ENCODE measurements at regions not wholly inside any gene's neighbourhood (a gene's known extent, or its start where the extent isn't known, plus 50 kb on each side); places are given as distances from the start of the nearest gene placed in this dataset.
"Not testable (repeated sequence)": the region's sequence is repeated elsewhere in the genome, so short reads cannot be mapped to it uniquely, and the experiment has no call there.

DNA sequence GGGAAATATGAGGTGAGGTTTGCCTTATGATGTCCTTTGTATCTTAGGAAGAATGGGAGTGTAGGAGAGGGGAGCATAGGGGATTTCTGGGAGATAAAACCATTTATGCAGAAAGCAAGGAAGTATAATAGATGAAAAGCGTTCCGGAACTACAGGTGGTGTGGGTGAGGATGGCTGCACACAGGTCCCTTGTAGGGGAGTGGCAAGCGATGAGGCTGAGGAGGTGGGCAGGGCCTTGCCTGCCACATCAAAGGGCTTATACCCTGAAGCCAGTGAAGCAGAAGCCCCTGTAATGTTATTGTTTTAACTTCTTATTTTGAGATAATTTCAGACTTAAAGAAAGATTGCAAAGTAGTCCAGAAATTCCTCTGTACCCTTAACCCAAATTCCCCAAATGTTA, 107.3 kb upstream of the IKBKE start:
- DNase-seq = not testable (repeated sequence)

DNA sequence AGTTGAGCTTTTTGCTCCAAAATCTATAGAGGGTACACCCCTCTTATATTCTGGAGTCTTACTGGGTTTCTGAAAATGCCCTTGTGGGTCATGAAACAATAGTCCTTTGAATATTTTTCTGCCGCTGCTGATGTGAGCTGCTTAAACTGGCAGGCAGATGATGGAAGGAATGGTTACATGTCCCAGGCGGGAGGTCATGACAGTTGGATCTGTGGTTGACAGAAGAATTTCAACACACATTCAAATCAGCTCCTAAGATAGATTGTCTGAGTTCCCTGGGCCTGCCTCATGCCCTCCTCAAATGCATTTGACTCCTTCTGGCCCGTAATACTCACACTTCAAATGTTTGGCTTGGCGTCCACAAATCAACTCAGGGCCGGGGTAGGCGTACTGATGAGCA, 105.0 kb upstream of the IKBKE start:
- not testable (repeated sequence) for DNase-seq

DNA sequence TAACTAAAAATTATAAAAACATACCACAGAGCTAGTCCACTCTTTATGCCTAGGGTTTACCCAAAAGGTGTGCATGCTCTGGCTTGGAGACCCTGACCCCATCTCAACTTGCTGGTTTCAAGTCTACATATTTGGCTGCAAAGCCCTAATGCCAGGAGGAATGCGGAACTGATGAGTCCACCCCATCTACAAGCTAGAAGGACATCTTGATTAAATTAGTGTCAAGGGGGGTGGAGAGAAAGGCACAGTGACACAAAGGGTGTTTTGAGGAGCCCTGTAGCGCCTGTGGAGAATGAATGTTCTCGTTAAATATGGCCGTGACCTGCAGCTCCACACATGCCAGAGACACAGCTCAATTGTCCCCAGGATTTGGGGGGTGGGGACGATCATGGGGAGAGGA, 104.1 kb upstream of the IKBKE start:
- peak; percentile 44 for DNase-seq

DNA sequence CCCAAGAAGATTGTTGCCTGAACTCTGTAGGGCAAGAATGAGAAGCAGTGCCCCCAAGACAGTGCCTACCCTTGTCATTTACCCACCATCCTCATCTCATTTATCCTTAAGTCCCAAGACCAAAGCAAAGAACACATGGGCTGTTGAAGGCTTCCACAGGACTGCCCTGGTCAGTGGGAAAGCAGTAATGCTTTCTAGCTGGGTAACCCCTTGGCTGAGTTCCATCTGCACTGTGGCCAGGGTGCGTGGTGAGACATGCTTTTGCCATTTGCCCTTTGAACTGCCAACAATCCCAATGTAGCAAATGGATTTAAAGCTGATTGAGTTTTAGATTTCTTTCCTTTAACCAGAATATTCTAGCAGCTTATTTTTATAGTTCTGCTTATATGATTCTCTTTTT, 103.5 kb upstream of the IKBKE start:
- DNase-seq = not testable (repeated sequence)

DNA sequence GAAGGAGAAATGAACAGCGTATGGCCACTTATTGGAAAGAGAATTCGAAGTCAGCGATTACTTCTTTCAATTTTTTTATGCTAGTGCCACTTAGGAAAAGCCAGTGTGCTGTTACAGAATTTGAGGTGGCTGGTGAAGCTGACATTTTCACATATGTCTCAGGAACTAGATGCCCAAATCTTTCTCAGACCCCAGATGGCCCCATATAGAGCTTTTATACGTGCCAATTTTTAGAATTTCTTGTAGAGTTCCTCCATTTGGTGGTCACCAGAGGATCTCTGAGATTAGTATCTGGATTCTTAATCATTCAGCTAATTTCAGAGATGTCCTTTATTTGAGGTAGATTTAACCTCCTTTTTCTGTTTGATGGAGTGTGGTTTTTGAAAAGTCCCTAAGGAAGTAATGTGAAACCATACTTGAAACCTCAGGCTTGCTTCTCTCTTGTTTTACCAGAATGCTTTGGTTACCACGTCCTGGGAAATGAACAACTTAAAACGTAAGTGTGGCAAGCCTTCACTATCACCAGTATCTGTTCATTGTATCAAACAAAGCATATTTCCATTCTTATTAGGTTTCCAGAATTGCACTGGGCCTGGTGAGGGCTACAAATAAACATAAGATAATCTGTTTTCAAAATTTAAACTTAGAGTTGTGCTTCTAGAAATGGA, 102.2 kb upstream of the IKBKE start:
- DNase-seq = not testable (repeated sequence)

DNA sequence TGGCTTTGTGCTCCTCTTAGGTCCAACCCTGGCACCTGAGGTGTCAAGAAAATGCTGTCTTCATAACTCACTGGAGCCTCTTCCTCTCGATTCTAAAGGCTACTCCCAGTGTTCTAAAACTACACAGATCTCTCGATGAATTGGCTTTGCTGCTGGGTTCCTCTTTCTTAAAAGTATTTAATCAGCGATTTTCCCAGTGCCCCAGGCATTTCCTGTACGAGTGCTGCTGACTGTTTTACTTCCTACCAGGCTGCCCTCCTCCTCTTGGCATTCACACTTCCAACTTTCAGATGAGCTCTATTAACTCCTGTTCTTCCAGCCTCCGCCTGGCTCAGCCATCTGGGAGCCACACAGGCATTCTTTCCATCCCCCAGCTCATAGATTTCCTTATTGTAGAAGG, 95.6 kb upstream of the IKBKE start:
- not testable (repeated sequence) for DNase-seq

DNA sequence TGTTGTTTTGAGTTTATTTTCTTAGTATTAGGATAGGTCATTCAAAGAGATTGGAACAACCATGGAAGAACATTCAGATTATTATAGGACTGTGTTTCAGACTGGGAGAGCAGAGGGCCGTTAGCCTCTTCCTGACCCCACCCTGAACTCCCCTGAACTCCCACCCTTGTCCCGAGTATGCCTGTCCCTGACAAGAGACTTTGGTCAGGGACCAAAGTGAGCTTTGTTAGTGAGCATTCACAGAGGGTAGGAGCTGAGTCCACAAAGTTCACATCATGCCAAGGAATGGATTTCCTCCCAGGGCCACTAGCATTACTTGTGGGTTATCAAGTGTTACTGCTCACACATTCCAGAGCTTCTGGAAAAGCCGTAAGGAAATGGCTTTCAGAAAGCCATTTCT, 94.7 kb upstream of the IKBKE start:
- not testable (repeated sequence) for DNase-seq

DNA sequence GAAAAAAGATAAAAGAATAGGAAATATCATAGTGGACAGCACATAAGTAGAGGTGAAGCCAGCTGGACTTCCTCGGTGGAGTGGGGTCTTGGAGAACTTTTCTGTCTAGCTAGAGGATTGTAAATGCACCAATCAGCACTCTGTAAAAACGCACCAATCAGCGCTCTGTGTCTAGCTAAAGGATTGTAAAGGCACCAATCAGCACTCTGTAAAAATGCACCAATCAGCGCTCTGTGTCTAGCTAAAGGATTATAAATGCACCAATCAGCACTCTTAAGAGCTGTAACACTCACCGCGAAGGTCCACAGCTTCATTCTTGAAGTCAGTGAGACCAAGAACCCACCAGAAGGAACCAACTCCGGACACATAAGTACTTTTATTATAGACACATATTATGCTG, 91.8 kb upstream of the IKBKE start:
- not testable (repeated sequence) for DNase-seq

DNA sequence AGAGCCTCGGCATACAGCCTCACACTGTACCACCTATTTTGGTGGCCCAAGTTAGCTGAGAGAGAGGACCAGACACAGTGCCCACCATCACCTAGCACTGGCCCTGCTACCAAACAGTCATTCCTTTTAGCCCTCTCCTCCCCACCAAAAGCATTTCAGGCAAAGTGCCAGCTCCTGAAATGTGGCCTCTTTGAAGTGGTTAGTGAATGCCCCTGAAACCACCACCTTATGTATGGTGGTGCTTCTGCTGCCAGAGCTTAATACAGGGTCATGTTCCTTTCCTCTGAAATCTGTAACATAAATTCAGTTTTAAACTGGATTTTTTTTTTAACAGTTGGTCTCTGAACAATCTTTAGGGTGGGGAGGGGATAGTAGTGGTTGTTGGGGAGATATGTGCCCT, 91.0 kb upstream of the IKBKE start:
- DNase-seq = not testable (repeated sequence)

DNA sequence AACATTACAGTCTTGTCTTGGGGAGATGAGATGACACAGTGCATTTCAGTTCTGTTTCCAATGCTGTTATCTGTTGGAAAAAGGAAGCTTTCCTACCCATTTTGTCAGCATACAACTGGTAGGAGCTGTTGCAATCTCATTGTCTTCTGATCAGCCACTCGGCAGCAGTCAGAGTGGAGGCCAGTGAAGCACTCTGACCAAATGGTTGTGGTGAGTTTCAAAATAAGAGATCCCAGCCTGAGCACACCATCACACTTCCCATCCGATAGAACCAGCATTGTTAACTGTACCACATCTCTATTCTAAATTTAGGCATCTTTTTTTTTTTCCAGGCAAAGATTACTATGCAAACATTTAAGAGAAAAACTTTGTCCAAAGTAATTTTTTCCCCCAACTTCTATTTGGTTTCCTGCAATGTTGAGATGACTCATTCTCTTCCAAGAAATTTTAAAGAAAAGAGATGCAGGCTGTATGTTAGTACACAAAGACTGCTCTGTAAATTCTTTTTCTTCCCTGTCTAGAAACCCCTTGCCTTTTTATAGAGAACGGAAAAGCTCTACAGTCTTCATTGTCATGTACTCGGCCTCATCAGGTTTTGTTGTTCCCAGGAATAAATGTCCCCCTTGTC, 90.0 kb upstream of the IKBKE start:
- DNase-seq = not testable (repeated sequence)

DNA sequence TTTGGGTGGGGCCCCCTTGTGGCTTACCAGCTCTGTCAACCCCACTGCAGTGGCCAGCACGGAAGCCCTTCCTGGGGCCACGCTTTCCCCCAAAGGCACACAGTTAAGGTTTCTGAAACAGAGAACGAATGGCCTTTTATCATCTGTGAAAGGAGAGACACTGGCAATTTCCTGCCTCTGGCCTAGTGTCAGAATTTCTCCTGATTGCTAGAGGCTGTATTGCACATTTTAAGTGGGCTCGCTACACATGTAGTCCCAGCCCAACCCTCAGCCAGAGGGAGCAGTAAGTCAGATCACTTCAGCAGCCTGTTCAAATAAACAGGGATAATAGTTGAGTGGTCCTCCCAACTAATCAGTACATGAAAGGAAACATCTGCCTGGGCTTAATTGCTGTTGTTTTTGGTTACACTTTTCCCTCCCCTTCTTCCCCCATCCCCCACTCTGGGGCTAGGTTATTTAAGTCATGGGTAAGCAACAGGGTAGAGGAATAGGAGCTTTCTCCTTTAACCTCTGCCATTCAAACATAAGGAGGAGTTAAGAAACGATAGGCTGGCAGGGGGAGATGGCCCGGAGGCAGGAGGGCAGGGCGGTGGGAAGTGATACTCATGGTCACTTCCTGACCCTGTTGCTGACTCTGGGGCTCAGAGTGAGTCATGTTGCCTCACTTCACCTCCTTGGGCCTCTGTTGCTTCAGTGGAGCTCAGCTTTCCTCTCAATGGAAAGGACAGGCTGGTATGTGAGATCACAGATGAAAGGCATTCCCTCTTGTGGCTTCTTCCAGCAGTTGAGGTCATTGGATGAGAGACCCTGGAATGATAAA, 89.3 kb upstream of the IKBKE start:
- not testable (repeated sequence) for DNase-seq

DNA sequence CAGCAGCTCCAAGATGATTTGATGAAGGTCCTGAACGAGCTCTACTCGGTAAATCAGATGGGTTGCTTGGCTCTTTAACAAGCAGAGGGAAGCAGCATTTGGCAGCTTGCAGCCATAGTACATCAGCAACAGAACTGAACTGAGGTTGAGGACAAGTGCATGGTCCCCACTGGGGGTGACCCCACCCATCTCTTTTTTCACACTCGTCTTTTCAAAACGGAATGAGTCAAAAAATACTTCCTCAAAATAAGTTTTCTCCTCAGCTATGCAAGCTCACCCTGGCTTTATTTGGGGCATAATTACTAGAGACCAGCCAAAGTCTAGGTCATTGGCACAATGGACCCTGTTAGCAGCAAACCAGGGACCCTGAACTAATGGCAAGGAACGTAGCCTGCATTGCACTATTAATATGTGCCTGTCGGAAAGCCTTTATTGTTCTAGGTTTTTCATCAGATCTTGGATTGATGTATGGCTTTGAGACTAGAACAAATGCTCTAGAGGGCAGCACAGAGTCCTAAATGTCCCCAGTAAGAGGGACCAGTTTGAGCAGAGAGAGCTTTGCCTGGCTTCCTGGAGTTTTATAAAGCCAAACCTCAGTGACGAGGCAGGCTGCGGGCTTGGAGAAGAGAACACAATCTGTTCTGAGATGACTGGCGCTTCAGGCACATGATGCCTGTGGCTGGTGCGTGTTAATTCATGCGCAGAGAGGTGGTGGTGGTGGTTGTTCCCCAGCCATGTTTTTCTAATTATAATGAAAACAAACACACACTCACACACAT, 86.1 kb upstream of the IKBKE start:
- not testable (repeated sequence) for DNase-seq

DNA sequence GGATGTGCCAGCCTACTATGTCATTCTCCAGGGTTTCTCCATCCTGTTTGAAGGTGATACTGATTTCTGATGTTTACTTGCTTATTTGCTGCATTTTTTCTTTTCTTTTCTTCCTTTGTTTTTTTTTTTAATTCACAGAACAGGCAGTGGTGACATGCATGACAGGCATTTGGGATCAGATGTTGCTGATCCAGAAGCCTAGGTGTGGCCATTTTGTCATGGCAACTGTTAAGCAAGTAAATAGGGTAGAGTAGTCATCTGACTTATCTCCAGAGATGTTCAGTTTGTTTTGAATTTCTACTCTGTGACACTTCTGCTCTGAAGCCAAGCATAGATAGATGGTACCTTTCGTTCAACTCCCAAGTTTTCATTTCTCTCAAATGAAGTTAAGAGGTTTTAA, 85.4 kb upstream of the IKBKE start:
- not testable (repeated sequence) for DNase-seq

DNA sequence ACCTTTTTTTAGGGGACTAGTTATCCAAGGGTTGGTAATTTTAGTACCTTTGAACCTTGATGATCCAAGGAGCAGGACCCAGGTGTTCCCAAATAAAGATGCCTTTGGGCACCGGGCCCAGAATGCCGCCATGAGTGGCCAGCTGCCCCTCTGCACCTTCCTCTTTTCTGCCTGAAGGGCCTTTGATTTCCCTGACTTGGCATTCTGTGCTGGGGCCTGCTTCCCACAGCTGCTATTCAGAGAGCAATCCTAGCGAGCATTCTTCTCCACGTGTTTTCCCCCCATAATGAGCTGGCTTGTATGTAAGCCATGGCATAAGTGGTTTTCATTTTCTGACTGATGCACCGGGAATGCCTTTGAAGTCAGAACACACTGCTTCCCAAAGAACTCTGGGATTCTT, 82.6 kb upstream of the IKBKE start:
- DNase-seq = not testable (repeated sequence)

DNA sequence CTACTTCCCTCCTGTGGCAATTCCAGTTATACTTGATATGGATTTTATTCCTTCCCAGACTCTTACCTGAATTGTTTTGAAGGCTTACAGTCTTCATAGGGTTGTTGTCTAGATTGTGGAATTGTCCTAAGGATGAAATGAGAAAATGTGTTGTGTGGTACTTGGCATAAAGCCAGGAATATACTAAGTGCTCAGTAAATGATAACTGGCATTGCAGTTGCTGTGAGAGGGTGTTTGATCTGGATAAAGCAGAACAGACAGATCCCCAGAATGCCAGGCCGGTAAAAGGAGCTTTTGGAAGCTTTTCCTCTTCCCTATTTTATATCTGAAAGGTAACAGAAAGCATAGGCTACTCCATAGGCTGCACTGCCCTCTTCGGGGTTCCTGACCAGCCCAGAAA, 78.4 kb upstream of the IKBKE start:
- not testable (repeated sequence) for DNase-seq

DNA sequence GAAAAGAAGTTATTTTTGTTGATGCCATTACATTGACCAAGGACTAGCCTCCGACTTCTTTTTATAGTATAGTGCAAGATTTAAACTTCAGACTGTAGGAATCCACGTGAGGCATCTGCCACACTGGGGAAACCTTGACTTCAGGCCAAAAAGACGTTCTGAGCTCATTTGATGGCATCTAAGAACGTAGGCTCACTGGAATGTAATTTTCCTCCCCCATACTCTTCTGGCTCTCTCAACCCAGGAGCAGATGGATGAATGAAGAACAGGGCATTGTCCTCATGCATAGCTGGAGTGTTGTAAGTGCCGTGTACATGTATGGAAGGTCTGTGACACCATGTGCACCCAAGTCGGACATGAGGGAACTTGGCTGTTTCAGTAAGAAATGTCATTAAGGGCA, 72.8 kb upstream of the IKBKE start:
- DNase-seq = not testable (repeated sequence)

DNA sequence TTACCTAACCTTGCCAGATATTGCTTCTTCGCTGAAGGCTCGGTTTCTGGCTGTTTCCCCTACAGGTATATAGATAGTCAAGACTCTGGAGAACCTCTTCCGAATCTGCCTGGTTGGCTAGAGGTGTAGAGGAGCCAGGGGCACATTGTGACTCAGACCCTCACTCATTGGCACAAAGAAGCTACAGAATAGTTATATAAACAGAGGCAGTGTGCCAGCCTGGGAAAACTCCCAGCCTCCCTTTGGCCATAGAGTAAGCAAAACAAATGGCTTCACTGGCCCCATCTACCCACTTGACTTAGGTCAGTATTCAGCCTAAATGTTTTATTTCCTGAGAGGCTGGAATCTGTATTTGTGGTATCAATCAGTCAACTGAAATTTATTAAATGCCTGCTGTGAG, 72.0 kb upstream of the IKBKE start:
- DNase-seq = not testable (repeated sequence)

DNA sequence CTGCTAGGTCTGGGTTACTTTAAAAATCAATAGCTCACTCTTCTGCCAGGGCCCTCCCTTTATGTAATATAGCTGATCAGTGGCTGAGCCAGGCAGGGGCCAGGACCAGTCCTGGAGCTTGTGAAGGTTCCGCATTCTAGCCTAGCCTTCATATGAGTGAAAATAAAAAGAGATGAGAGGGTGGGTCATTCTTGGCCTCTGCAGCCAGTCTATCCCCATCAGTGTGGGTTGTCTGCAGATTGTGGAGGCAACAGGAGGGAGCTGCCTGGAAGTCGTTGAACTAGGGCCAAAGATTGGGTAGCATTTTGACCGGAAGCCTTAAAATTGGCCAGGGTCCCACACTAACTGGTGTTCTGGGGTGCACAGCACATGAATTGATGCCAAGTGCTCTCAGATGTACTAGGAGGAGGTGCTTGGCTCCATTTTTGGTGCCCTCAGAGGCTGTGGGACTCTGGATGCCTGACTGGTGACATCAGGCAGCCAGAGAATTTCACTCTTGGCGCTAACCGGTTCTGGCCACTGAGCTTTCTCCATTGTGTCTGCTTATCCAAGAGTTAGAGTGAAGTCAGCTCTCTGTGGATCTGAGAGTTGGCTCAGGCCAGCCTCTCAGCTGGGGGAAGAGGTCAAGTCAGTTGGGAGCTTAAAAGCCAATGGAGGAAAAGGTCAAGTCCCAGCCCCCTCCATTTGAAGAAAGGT, 66.5 kb upstream of the IKBKE start:
- not testable (repeated sequence) for DNase-seq

DNA sequence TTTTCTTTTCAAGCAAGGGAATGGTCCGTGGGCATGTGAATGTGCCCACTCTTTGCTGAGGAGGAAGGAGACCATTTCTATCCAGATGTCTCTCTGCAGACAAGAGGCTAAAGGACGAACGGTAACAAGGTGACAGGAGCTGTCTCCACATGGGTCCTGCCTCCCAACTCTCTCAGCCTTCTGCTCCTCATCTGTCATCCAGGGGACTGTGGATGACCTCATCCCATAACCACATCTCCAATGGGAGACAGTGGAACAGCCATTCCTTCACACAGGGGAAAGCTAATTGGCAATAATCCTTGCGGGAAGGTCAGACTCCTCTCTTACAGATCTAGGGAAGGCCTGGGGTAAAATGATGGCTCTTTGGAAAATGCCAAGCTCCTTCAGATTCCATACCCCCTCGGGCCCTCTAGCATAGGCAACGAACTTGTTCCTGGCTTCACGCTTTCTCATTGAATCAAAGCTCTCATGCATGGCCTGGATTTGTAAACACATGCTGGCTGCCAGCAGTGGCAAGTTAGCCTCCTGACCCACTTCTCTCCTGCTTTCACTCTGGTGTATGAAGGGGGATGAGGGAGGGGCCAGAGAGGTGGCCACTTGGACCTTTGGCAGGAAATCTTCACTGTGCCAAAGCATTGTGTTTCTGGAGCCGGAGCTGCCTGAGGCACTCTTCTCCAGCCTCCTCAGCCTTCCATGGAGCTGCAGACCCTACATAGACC, 65.8 kb upstream of the IKBKE start:
- DNase-seq = not testable (repeated sequence)

DNA sequence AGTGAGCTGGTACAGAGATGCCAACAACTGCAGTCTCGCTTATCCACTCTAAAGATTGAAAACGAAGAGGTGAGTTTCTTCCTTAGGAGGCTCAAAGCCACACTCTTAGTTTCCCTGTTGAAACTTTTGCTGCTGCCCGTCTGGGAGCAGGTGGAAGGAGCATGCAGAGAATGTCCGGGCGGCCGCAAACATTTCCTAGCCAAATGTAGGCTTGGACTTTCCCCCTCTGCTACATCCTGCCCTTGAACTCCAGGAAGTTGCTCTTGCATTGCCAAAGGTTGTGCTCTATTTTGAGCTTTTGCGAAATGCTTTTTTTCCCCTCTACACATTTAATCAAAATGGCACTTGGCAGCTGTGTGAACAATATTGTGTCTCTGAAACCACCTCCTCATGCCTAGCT, 65.0 kb upstream of the IKBKE start:
- DNase-seq = not testable (repeated sequence)
